ENCODE measurements at regions not wholly inside any gene's neighbourhood (a gene's known extent, or its start where the extent isn't known, plus 50 kb on each side); places are given as distances from the start of the nearest gene placed in this dataset.

DNA sequence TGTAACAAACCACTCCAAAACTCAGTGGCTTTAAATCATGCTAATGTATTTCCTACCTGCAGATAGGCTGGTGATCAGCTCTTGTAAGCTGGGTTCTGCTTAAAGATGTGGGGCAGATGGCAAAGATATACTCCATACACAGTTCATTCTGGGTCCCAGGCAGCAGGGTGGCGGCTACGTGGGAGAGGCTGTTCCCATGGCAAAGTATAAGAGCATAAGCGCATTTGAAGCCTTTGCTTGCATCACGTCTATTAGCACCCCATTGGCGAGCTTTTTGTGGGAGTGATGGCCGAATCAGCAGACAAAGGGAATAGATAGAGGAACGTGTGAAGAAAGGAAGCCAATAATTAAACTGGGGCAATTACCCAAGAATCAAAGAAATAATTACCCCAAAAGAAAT lies 523.1 kb downstream of the SPATA31D1 start:
- DNase-seq (ENCODE audit: low spot score in 2 of 2, unreplicated experiment in 2 of 2): no peak
- H3K4me1 Mint-ChIP-seq: peaks cover 18% of the 10 kb centered on the region
- no peaks in the 10 kb centered on the region for H3K27me3 Mint-ChIP-seq (ENCODE audit: low read depth)
- TF ChIP-seq CTCF (IDR thresholded peaks at IDR 0.05; ENCODE audit: unreplicated experiment): no peak
- H3K27ac Mint-ChIP-seq: no peak overlapping the region
- H3K9me3 Mint-ChIP-seq: peaks cover 30% of the 10 kb centered on the region
- peaks cover 18% of the 10 kb centered on the region for H3K36me3 Mint-ChIP-seq
- H3K4me3 Mint-ChIP-seq: no peak overlapping the region

- no peak for TF ChIP-seq CTCF (IDR thresholded peaks at IDR 0.05; ENCODE audit: unreplicated experiment)
- Mint-ChIP-seq H3K27ac (peak overlapping the region; percentile 97), H3K4me3 (no peak overlapping the region), H3K36me3 (peaks cover 10% of the 10 kb centered on the region), H3K9me3 (peaks cover 19% of the 10 kb centered on the region), H3K27me3 (ENCODE audit: low read depth) (no peaks in the 10 kb centered on the region), H3K4me1 (peaks cover 24% of the 10 kb centered on the region)
- no peak for DNase-seq (ENCODE audit: low spot score in 2 of 2, unreplicated experiment in 2 of 2)
Observed at GRCh38 chr9:82512728-82513127, 524.2 kb downstream of the SPATA31D1 start.

GRCh38 chr9:82513242-82513751 lies 524.7 kb downstream of the SPATA31D1 start:
- H3K4me3 Mint-ChIP-seq: no peak overlapping the region
- TF ChIP-seq CTCF (IDR thresholded peaks at IDR 0.05; ENCODE audit: unreplicated experiment): no peak
- no peaks in the 10 kb centered on the region for H3K27me3 Mint-ChIP-seq (ENCODE audit: low read depth)
- peaks cover 15% of the 10 kb centered on the region for H3K9me3 Mint-ChIP-seq
- H3K36me3 Mint-ChIP-seq: peaks cover 10% of the 10 kb centered on the region
- H3K27ac Mint-ChIP-seq: peak overlapping the region; percentile 97
- DNase-seq (ENCODE audit: low spot score in 2 of 2, unreplicated experiment in 2 of 2): peak in 1 of 2 experiments; percentile 37
- H3K4me1 Mint-ChIP-seq: peaks cover 30% of the 10 kb centered on the region

DNA sequence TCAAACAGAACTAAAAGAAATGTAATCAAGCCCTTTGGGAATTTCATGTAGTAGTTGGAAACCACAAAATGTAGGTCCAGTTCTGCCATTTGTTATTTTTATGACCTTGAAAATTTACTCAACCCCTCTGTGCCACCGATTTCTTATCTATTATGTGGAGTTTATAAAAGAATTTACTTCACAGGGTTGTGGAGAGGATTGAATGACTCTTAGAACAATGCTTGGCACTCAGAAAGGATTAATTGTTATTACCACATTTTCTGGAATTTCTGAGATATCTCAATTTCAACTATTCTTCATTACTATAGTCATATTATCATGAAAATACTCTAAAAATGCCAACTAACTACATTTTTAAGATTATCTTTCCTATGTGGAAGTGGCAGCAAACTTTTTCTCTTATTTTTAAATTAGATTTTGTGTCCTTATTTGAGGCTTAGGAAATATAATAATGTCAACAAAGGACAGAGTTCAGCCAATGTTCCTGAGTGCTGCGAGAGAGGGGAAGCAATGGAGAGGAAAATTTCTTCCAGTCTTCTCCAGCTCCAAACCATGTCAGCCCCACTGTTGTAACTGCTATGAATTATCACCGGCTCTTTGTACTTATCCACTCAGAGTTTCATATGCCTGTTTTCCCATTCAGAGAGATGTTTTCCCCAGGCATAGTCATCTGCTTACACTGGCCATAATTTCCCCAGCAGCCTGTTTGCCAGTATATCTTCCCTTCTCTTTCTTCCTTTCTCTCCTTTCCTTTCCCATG lies 525.6 kb downstream of the SPATA31D1 start:
- H3K4me3 Mint-ChIP-seq: no peak overlapping the region
- H3K27me3 Mint-ChIP-seq (ENCODE audit: low read depth): no peaks in the 10 kb centered on the region
- TF ChIP-seq CTCF (IDR thresholded peaks at IDR 0.05; ENCODE audit: unreplicated experiment): no peak
- peaks cover 1% of the 10 kb centered on the region for H3K36me3 Mint-ChIP-seq
- H3K9me3 Mint-ChIP-seq: peaks cover 7% of the 10 kb centered on the region
- no peak for DNase-seq (ENCODE audit: low spot score in 2 of 2, unreplicated experiment in 2 of 2)
- H3K27ac Mint-ChIP-seq: peak overlapping the region; percentile 47
- peaks cover 37% of the 10 kb centered on the region for H3K4me1 Mint-ChIP-seq

DNA sequence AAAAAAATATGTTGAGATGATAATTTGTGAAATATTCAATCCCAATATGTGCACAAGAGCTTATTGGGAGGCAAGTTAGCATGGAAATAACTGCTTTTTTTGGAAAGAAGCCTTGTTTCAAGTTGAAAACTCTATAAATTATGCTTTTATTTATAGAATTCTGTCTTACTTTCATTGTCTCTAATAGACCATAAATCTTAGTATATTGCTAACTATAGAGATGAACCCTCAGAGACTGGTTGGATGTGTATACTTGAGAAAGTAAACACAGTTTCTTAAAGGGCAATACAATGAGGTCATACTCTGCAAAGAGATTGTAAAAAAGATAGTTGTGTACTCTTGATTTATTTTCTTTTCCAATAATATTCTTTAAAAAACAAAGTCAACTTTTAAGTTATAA lies 530.3 kb downstream of the SPATA31D1 start:
- TF ChIP-seq CTCF (IDR thresholded peaks at IDR 0.05; ENCODE audit: unreplicated experiment): no peak
- DNase-seq (ENCODE audit: low spot score in 2 of 2, unreplicated experiment in 2 of 2): no peak
- Mint-ChIP-seq H3K9me3 (peaks cover under 1% of the 10 kb centered on the region), H3K4me3 (no peak overlapping the region), H3K27me3 (ENCODE audit: low read depth) (no peaks in the 10 kb centered on the region), H3K27ac (no peak overlapping the region), H3K4me1 (peaks cover 39% of the 10 kb centered on the region), H3K36me3 (no peaks in the 10 kb centered on the region)

All from mesothelial cell of epicardium (in vitro differentiated cells).